Gastrocnemius medialis (tissue), 4 donors: ENCODE measurements at regions not wholly inside any gene's neighbourhood (a gene's known extent, or its start where the extent isn't known, plus 50 kb on each side); places are given as distances from the start of the nearest gene placed in this dataset.

ENCODE experiments used
- ATAC-seq, 2 donors: fragments of 150-250 bp; one replicate each; pipeline ENCODE4 v1.9.1; 2016
- DNase-seq, 2 donors: peaks; one replicate each; pipeline ENCODE4 v3.0.0-alpha.2; 2019
- H3K27ac ChIP-seq, 4 donors: fragments of 200-600 bp; sonication (generic); 1 replicate in 1 of 4; 2 replicates in 3 of 4; pipeline ENCODE4 v1.5.1; 2016 to 2018; ENCODE audit warnings: mild to moderate bottlenecking in 2 of 4, moderate library complexity in 1 of 4
- H3K27me3 ChIP-seq, 3 donors: fragments of 200-600 bp; sonication (generic) in 2 of 3; 1 replicate in 1 of 3; 2 replicates in 2 of 3; pipeline versions ENCODE4 v1.5.1 to v1.6.0; 2016 to 2019; ENCODE audit warnings: mild to moderate bottlenecking in 1 of 3, moderate library complexity in 1 of 3
- H3K36me3 ChIP-seq, 2 donors: fragments of 200-600 bp; sonication (generic) in 1 of 2; one replicate each; pipeline ENCODE4 v1.5.1; 2017 to 2018
- H3K4me1 ChIP-seq, 2 donors: fragments of 200-600 bp; sonication (generic) in 1 of 2; one replicate each; pipeline ENCODE4 v1.5.1; 2016 to 2017; ENCODE audit warnings: mild to moderate bottlenecking in 2 of 2
- H3K4me3 ChIP-seq, 4 donors: fragments of 200-600 bp; sonication (generic) in 3 of 4; 1 replicate in 1 of 4; 2 replicates in 3 of 4; pipeline ENCODE4 v1.5.1; 2016 to 2019; ENCODE audit warnings: mild to moderate bottlenecking in 2 of 4
- H3K9me3 ChIP-seq, 3 donors: fragments of 200-600 bp; sonication (generic) in 2 of 3; 1 replicate in 1 of 3; 2 replicates in 2 of 3; pipeline ENCODE4 v1.5.1; 2016 to 2019
- CTCF ChIP-seq, 5 experiments: fragments of 450-650 bp in 3 of 5; fragments of 200-600 bp in 2 of 5; sonication (generic) in 2 of 5; IDR thresholded peaks in 4 of 5; conservative IDR thresholded peaks in 1 of 5; 1 replicate in 4 of 5; 2 replicates in 1 of 5; pipeline ENCODE4 v1.5.1; 2016 to 2019; ENCODE audit warnings: antibody characterized with exemption in 5 of 5, mild to moderate bottlenecking in 3 of 5, moderate library complexity in 3 of 5
- POLR2A ChIP-seq, 2 donors: fragments of 450-650 bp; IDR thresholded peaks; one replicate each; pipeline ENCODE4 v1.6.1; 2017; ENCODE audit warnings: antibody characterized with exemption in 2 of 2, mild to moderate bottlenecking in 2 of 2, moderate library complexity in 2 of 2
- in situ Hi-C, 4 donors: fragments of 200-750 bp; cut with MboI; loops; one replicate each; pipeline versions ENCODE4 v1.15.0 to v1.8.0; 2017; ENCODE audit warnings: low sequenced_read_pairs in 4 of 4
- intact Hi-C: fragments of 100-400 bp; cut with DNase I; formaldehyde crosslinking; loops from one replicate; pipeline ENCODE4 v1.15.1; 2023; ENCODE audit warnings: low total_unique reads

- Histone ChIP-seq H3K27me3 (no peaks in the 10 kb centered on the region), H3K4me3 (no peak overlapping the region)
Observed at GRCh38 chr10:33838731-33839130, 504.3 kb upstream of the NRP1 start.

GRCh38 chr10:33837736-33838135, 503.3 kb upstream of the NRP1 start:
- Histone ChIP-seq H3K36me3 (no peaks in the 10 kb centered on the region), H3K27me3 (no peaks in the 10 kb centered on the region), H3K4me1 (no peaks in the 10 kb centered on the region), H3K27ac (no peak overlapping the region), H3K9me3 (no peaks in the 10 kb centered on the region), H3K4me3 (no peak overlapping the region)
- in situ Hi-C loops (no loop called here), intact Hi-C loops (no loop called here)
- DNase-seq, result no peak
- TF ChIP-seq POLR2A (IDR thresholded peaks at IDR 0.05), result no peak
- no peak for TF ChIP-seq CTCF (IDR thresholded peaks at IDR 0.05 in 4 of 5, conservative IDR thresholded peaks at IDR 0.05 in 1 of 5)
- no peak for ATAC-seq

More at GRCh38 chr10:33838731-33839130, 504.3 kb upstream of the NRP1 start:
- TF ChIP-seq CTCF (IDR thresholded peaks at IDR 0.05 in 4 of 5, conservative IDR thresholded peaks at IDR 0.05 in 1 of 5), result no peak
- no peak for TF ChIP-seq POLR2A (IDR thresholded peaks at IDR 0.05)
- ATAC-seq, result no peak
- intact Hi-C loops (no loop called here), in situ Hi-C loops (no loop called here)
- no peak for DNase-seq
- Histone ChIP-seq H3K9me3 (no peaks in the 10 kb centered on the region), H3K4me1 (no peaks in the 10 kb centered on the region), H3K27ac (no peak overlapping the region), H3K36me3 (no peaks in the 10 kb centered on the region)

- in situ Hi-C loops, result no loop called here
Observed at GRCh38 chr10:33835556-33835955, 501.1 kb upstream of the NRP1 start.

GRCh38 chr10:33833566-33833965, 499.1 kb upstream of the NRP1 start:
- H3K27me3 ChIP-seq, result no peaks in the 10 kb centered on the region
- H3K27ac ChIP-seq, result no peak overlapping the region
- no peak for ATAC-seq
- no peaks in the 10 kb centered on the region for H3K9me3 ChIP-seq
- in situ Hi-C loops (no loop called here), intact Hi-C loops (no loop called here)
- no peak for DNase-seq
- no peaks in the 10 kb centered on the region for H3K36me3 ChIP-seq
- H3K4me1 ChIP-seq, result no peaks in the 10 kb centered on the region
- no peak overlapping the region for H3K4me3 ChIP-seq
- TF ChIP-seq POLR2A (IDR thresholded peaks at IDR 0.05), result no peak
- no peak for TF ChIP-seq CTCF (IDR thresholded peaks at IDR 0.05 in 4 of 5, conservative IDR thresholded peaks at IDR 0.05 in 1 of 5)

More at GRCh38 chr10:33835556-33835955, 501.1 kb upstream of the NRP1 start:
- no peak for TF ChIP-seq POLR2A (IDR thresholded peaks at IDR 0.05)
- no peak for TF ChIP-seq CTCF (IDR thresholded peaks at IDR 0.05 in 4 of 5, conservative IDR thresholded peaks at IDR 0.05 in 1 of 5)
- H3K27me3 ChIP-seq, result no peaks in the 10 kb centered on the region
- H3K4me1 ChIP-seq, result no peaks in the 10 kb centered on the region
- H3K9me3 ChIP-seq, result no peaks in the 10 kb centered on the region
- no peak overlapping the region for H3K4me3 ChIP-seq
- H3K27ac ChIP-seq, result no peak overlapping the region
- H3K36me3 ChIP-seq, result no peaks in the 10 kb centered on the region
- intact Hi-C loops, result no loop called here
- ATAC-seq (no peak), DNase-seq (no peak)

GRCh38 chr10:33832124-33832787, 497.8 kb upstream of the NRP1 start:
- Histone ChIP-seq H3K36me3 (no peaks in the 10 kb centered on the region), H3K4me1 (no peaks in the 10 kb centered on the region), H3K27me3 (no peaks in the 10 kb centered on the region), H3K27ac (no peak overlapping the region), H3K4me3 (no peak overlapping the region), H3K9me3 (no peaks in the 10 kb centered on the region)
- TF ChIP-seq CTCF (IDR thresholded peaks at IDR 0.05 in 4 of 5, conservative IDR thresholded peaks at IDR 0.05 in 1 of 5) (no peak), POLR2A (IDR thresholded peaks at IDR 0.05) (no peak)
- intact Hi-C loops, result no loop called here
- DNase-seq (no peak), ATAC-seq (no peak)
- in situ Hi-C loops, result no loop called here
